ENCODE measurements at regions not wholly inside any gene's neighbourhood (a gene's known extent, or its start where the extent isn't known, plus 50 kb on each side); places are given as distances from the start of the nearest gene placed in this dataset.

DNA sequence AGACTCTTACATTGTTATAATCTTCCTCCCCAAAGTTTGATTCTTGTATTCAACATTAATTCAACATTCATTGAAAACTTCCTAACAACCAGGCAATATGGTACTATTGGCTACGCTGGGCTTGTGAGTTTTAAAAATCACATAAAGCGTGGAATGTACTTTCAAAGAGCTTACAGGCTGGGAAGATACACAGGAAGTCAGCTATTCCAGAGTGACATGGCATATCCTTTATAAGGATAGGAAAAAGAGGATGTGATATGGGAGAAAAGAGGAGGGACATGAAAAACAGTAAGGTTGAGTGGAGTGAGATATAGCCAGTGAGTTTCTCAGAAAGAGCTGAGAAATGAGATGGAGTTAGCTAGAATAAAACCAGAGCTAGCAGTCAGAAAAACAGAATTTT lies 103.6 kb upstream of the ATF7IP start:
- no CpG with 5 or more reads among the region's 2 CpGs for WGBS (ENCODE audit: extremely low coverage, insufficient read length, low lambda C conversion rate)
- H3K9ac ChIP-seq (ENCODE audit: extremely low read depth, insufficient read length, low read length), result no peak overlapping the region
- no peaks in the 10 kb centered on the region for H3K23me2 ChIP-seq (ENCODE audit: insufficient read length, low read depth, low read length, poor library complexity, severe bottlenecking)
- H2BK15ac ChIP-seq (ENCODE audit: low read depth, low read length), result no peak overlapping the region
- H3K79me2 ChIP-seq (ENCODE audit: insufficient read depth, low read length), result no peaks in the 10 kb centered on the region
- TF ChIP-seq, protein P1, sequence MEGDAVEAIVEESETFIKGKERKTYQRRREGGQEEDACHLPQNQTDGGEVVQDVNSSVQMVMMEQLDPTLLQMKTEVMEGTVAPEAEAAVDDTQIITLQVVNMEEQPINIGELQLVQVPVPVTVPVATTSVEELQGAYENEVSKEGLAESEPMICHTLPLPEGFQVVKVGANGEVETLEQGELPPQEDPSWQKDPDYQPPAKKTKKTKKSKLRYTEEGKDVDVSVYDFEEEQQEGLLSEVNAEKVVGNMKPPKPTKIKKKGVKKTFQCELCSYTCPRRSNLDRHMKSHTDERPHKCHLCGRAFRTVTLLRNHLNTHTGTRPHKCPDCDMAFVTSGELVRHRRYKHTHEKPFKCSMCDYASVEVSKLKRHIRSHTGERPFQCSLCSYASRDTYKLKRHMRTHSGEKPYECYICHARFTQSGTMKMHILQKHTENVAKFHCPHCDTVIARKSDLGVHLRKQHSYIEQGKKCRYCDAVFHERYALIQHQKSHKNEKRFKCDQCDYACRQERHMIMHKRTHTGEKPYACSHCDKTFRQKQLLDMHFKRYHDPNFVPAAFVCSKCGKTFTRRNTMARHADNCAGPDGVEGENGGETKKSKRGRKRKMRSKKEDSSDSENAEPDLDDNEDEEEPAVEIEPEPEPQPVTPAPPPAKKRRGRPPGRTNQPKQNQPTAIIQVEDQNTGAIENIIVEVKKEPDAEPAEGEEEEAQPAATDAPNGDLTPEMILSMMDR (conservative IDR thresholded peaks at IDR 0.05), result no peak
- no peak overlapping the region for H2BK12ac ChIP-seq (ENCODE audit: insufficient read length, low read depth, low read length)
- no peak overlapping the region for H3K14ac ChIP-seq (ENCODE audit: insufficient read depth, low read length)
- H3K23ac ChIP-seq (ENCODE audit: insufficient read length, low read depth, low read length), result no peak overlapping the region
- Mint-ChIP-seq H3K4me1 (peaks cover 49 to 54% of the 10 kb centered on the region in 2 experiments), H3K36me3 (ENCODE audit: insufficient read depth in 1 of 3, low read depth in 3 of 3) (peaks cover 16 to 34% (median 19%) of the 10 kb centered on the region in 3 experiments), H3K27me3 (ENCODE audit: low read depth) (no peaks in the 10 kb centered on the region), H3K27ac (peak overlapping the region; percentile 42 to 71 (median 57); a peak in 5 of 7 replicates), H3K4me3 (no peak overlapping the region), H3K9me3 (peaks cover 28 to 40% of the 10 kb centered on the region in 2 experiments)
- no peak overlapping the region for H4K5ac ChIP-seq (ENCODE audit: insufficient read length, low read depth, low read length)
- no peak overlapping the region for H2BK5ac ChIP-seq (ENCODE audit: insufficient read length, low read length)
- no peak overlapping the region for H3K4ac ChIP-seq (ENCODE audit: low read depth, low read length)
- H3K4me2 ChIP-seq (ENCODE audit: insufficient read depth, insufficient read length, low read length), result no peak overlapping the region
- no peaks in the 10 kb centered on the region for H3K79me1 ChIP-seq (ENCODE audit: insufficient read depth, low read depth, low read length, poor library complexity, severe bottlenecking)
- no peak overlapping the region for H2AFZ ChIP-seq (ENCODE audit: low read length)
- no peak overlapping the region for H2BK20ac ChIP-seq (ENCODE audit: low read depth, low read length, poor library complexity, severe bottlenecking)
- no peak overlapping the region for H4K91ac ChIP-seq (ENCODE audit: insufficient read length, low read depth, low read length)
- no peak overlapping the region for H4K8ac ChIP-seq (replicated peaks; ENCODE audit: insufficient read length, low read depth, low read length)
- no peaks in the 10 kb centered on the region for H3K27me3 ChIP-seq (ENCODE audit: insufficient read depth, low read length)
- H2BK120ac ChIP-seq (ENCODE audit: low read depth, low read length, poor library complexity, severe bottlenecking), result no peak overlapping the region
- DNase-seq, result no peak
- H3K18ac ChIP-seq (ENCODE audit: insufficient read length, low read depth, low read length), result peak overlapping the region; percentile 25
- H4K20me1 ChIP-seq (ENCODE audit: control insufficient read depth, insufficient read depth, insufficient read length), result no peaks in the 10 kb centered on the region
- no peak overlapping the region for H3K27ac ChIP-seq (ENCODE audit: insufficient read length, low read depth, low read length)
- H2AK5ac ChIP-seq (ENCODE audit: insufficient read length, low read length), result no peak overlapping the region
- peaks cover 7% of the 10 kb centered on the region for H3K9me3 ChIP-seq (ENCODE audit: control insufficient read depth, low read depth, low read length)
- H3K4me1 ChIP-seq (ENCODE audit: insufficient read depth, low read length), result peaks cover 18% of the 10 kb centered on the region
- H3K56ac ChIP-seq (ENCODE audit: insufficient read length, low read depth, low read length), result no peak overlapping the region
- peak overlapping the region; percentile 41 for H3T11ph ChIP-seq (ENCODE audit: low read length)
